HG02759 (cell line): ENCODE measurements at regions not wholly inside any gene's neighbourhood (a gene's known extent, or its start where the extent isn't known, plus 50 kb on each side); places are given as distances from the start of the nearest gene placed in this dataset.
"Not testable (repeated sequence)": the region's sequence is repeated elsewhere in the genome, so short reads cannot be mapped to it uniquely, and the experiment has no call there.

Experiments used
- ATAC-seq: cut with Tn5 transposase; IDR thresholded peaks from one replicate; pipeline ENCODE4 v1.9.1; 2021; ENCODE audit warnings: mild to moderate bottlenecking, moderate library complexity; ENCODE audit not compliant: unreplicated experiment

- no peak for ATAC-seq
These were observed 54.7 kb upstream of the SLC1A4 start for GRCh38 chr2:64934530-64934929.

GRCh38 chr2:64936809-64937208 is 52.4 kb upstream of the SLC1A4 start:
- no peak for ATAC-seq

DNA sequence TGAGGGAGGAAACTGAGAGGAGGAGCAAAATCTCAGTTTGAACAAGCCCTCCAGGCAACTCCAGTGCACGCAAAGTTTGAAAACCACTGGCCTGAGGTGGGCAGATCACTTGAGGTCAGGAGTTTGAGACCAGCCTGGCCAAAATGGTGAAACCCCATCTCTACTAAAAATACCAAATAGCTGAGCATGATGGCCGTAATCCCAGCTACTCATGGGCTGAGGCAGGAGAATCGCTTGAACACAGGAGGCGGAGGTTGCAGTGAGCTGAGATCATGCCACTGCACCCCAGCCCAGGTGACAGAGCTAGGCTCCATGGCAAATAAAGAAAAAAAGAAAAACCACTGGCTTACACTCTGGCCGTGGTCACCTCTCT is 51.9 kb upstream of the SLC1A4 start:
- not testable (repeated sequence) for ATAC-seq

GRCh38 chr2:64937687-64938491 is 51.3 kb upstream of the SLC1A4 start:
- ATAC-seq: peak; percentile 71

- no peak for ATAC-seq
These were observed 50.5 kb upstream of the SLC1A4 start for GRCh38 chr2:64938607-64939285.

GRCh38 chr2:64939332-64939917 is 49.8 kb upstream of the SLC1A4 start:
- ATAC-seq: peak; percentile 47
